MCF 10A (cell line): ENCODE measurements at regions not wholly inside any gene's neighbourhood (a gene's known extent, or its start where the extent isn't known, plus 50 kb on each side); places are given as distances from the start of the nearest gene placed in this dataset.

Experiments
- BruUV-seq: library from RNA; stranded (reverse); fragments of 400-500 nt; replicated peaks from 2 replicates; lab custom pipeline; 2021; lab: Mats Ljungman, UMichigan
- CTCF ChIA-PET: fragments of 300-600 bp; sonication (Branson Sonifier 250); formaldehyde crosslinking; extraction: SDS; loops from one replicate; lab custom pipeline; 2021; ENCODE audit warnings: antibody characterized with exemption, inconsistent platforms; lab: Yijun Ruan, JAX
- POLR2A ChIA-PET: fragments of 300-600, 350-650 bp; sonication (Branson Sonifier 250); formaldehyde crosslinking; extraction: SDS; loops from one replicate; lab custom pipeline; 2020; ENCODE audit warnings: antibody characterized with exemption, inconsistent platforms; lab: Yijun Ruan, JAX
- DNase-seq: peaks from one replicate; pipeline ENCODE4 v3.0.0-alpha.2; 2018; ENCODE audit not compliant: unreplicated experiment
- H3K27ac Mint-ChIP-seq: one replicate; pipeline ENCODE4 v1.8.0; 2022; ENCODE audit warnings: mild to moderate bottlenecking, low read depth, mixed read lengths; ENCODE audit not compliant: unreplicated experiment
- H3K27me3 Mint-ChIP-seq: one replicate; pipeline ENCODE4 v1.8.0; 2022; ENCODE audit warnings: mixed read lengths; ENCODE audit not compliant: insufficient read depth, unreplicated experiment
- H3K36me3 Mint-ChIP-seq: one replicate; pipeline ENCODE4 v1.8.0; 2022; ENCODE audit warnings: mild to moderate bottlenecking, moderate library complexity, mixed read lengths; ENCODE audit not compliant: insufficient read depth, unreplicated experiment
- H3K4me1 Mint-ChIP-seq: one replicate; pipeline ENCODE4 v1.8.0; 2022; ENCODE audit warnings: mixed read lengths; ENCODE audit not compliant: insufficient read depth, unreplicated experiment
- H3K4me3 Mint-ChIP-seq: one replicate; pipeline ENCODE4 v1.8.0; 2022; ENCODE audit warnings: mild to moderate bottlenecking, moderate library complexity, mixed read lengths; ENCODE audit not compliant: unreplicated experiment
- H3K9me3 Mint-ChIP-seq: one replicate; pipeline ENCODE4 v1.8.0; 2022; ENCODE audit warnings: mixed read lengths; ENCODE audit not compliant: unreplicated experiment
- intact Hi-C: fragments of 100-400 bp; cut with micrococcal nuclease; formaldehyde crosslinking; loops from 2 replicates; pipeline ENCODE4 v1.14.1; 2022
- TF ChIP-seq, protein P1 (sequence below): fragments of 200-600 bp; IDR thresholded peaks from one replicate; pipeline ENCODE4 v1.8.0; 2022; ENCODE audit warnings: antibody characterized with exemption, mild to moderate bottlenecking; ENCODE audit not compliant: unreplicated experiment

DNA sequence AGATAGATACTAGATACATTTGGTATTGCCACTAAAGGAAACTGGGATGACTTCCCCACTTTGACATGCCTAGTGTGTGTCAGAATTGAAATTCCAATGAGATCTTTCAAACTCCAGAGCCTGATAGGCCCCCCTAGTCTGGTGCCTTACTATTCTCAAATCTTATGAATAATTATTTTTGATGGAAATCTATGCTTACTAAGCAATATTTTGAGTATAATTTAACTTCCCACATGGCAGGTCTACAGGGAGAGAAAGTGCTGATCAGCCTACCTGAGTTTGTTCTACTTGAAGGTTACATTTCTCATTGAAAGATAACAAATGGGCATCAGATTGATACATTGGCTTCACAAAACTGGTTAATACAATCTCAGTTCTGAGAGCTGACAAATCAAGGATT is 415.7 kb upstream of the BOD1L1 start:
- intact Hi-C loops: no loop called here
- TF ChIP-seq, protein P1, sequence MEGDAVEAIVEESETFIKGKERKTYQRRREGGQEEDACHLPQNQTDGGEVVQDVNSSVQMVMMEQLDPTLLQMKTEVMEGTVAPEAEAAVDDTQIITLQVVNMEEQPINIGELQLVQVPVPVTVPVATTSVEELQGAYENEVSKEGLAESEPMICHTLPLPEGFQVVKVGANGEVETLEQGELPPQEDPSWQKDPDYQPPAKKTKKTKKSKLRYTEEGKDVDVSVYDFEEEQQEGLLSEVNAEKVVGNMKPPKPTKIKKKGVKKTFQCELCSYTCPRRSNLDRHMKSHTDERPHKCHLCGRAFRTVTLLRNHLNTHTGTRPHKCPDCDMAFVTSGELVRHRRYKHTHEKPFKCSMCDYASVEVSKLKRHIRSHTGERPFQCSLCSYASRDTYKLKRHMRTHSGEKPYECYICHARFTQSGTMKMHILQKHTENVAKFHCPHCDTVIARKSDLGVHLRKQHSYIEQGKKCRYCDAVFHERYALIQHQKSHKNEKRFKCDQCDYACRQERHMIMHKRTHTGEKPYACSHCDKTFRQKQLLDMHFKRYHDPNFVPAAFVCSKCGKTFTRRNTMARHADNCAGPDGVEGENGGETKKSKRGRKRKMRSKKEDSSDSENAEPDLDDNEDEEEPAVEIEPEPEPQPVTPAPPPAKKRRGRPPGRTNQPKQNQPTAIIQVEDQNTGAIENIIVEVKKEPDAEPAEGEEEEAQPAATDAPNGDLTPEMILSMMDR: no peak
- ChIA-PET POLR2A (no interaction called here), CTCF (no interaction called here)
- Mint-ChIP-seq H3K4me3 (no peak overlapping the region), H3K27me3 (no peaks in the 10 kb centered on the region), H3K27ac (no peak overlapping the region), H3K9me3 (no peaks in the 10 kb centered on the region), H3K36me3 (no peaks in the 10 kb centered on the region), H3K4me1 (no peaks in the 10 kb centered on the region)
- no TSS peak for BruUV-seq
- no peak for DNase-seq

DNA sequence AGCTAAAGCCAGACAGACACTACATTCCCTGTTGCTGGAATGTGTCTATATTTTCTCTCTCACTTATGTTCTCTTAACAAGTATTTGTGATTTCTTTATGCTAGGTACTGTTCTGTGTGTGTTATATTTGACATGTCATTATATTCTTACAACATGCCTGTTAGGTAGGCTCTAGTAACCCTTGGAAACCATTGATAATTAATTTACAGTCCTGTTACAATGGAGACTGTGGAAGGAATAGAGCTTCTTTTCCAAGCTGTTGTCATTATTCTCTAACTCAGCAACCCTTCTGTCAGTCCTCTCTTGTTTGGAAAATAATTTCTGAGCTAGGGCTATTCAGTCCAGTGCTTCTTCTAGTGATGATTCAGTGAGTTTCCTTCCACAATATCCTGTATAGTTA is 419.1 kb upstream of the BOD1L1 start:
- intact Hi-C loops: no loop called here
- Mint-ChIP-seq H3K4me3 (no peak overlapping the region), H3K27ac (no peak overlapping the region), H3K27me3 (no peaks in the 10 kb centered on the region), H3K9me3 (no peaks in the 10 kb centered on the region), H3K36me3 (no peaks in the 10 kb centered on the region), H3K4me1 (no peaks in the 10 kb centered on the region)
- CTCF ChIA-PET: no interaction called here
- no peak for DNase-seq
- TF ChIP-seq, protein P1: no peak
- POLR2A ChIA-PET: no interaction called here
- no TSS peak for BruUV-seq

DNA sequence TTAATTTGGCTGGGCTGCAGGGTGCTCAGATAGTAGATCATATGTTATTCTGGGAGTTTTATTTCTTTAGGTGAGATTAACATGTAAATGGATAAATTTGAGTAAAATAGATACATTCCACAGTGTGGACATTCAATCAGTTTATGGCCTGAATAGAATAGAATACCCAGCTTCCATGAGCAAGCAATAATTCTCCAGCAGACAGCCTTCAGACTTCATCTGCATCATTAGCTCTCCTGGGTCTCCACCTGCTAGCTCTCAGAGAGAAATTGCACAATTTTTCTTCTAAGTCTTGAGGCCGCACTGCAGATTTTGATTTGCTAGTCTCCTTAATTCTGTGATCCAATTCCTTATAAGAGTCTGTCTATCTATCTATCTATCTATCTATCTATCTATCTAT is 420.3 kb upstream of the BOD1L1 start:
- ChIA-PET CTCF (interaction anchor here (0.6 to 1.2 kb wide), 3 partner anchors 29 to 82 kb away, joined by 3 read pairs; no protein-coding TSS in a partner anchor), POLR2A (interaction anchor here (0.8 kb wide), 1 partner anchor 10 kb away, joined by 3 read pairs; no protein-coding TSS in a partner anchor)
- no TSS peak for BruUV-seq
- Mint-ChIP-seq H3K27me3 (no peaks in the 10 kb centered on the region), H3K9me3 (no peaks in the 10 kb centered on the region), H3K27ac (no peak overlapping the region), H3K36me3 (no peaks in the 10 kb centered on the region), H3K4me1 (no peaks in the 10 kb centered on the region), H3K4me3 (no peak overlapping the region)
- intact Hi-C loops: no loop called here
- DNase-seq: no peak
- TF ChIP-seq, protein P1: no peak

DNA sequence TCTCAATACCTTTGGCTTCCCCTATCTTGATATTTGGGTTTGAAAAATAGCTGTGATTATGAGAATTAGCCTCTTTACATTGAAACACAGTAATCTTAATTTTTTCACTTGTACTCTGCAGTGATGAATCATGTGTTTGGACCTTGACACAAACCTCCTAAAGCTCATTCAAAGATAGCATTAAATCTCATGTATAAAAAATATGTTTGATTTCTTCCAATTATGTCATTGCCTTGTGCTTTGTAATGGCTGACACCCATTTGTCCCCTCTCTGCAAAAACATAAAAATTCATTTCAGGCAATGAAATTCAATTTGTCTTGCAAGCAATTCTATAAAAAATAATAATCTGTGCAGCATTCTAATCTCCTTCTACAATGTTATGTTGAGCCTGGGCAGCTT is 422.4 kb upstream of the BOD1L1 start:
- TF ChIP-seq, protein P1: no peak
- POLR2A ChIA-PET: no interaction called here
- intact Hi-C loops: no loop called here
- no peak overlapping the region for H3K4me3 Mint-ChIP-seq
- no peak overlapping the region for H3K27ac Mint-ChIP-seq
- H3K9me3 Mint-ChIP-seq: no peaks in the 10 kb centered on the region
- no peaks in the 10 kb centered on the region for H3K36me3 Mint-ChIP-seq
- DNase-seq: no peak
- no TSS peak for BruUV-seq
- CTCF ChIA-PET: no interaction called here
- H3K27me3 Mint-ChIP-seq: no peaks in the 10 kb centered on the region
- peaks cover 6% of the 10 kb centered on the region for H3K4me1 Mint-ChIP-seq
